ENCODE measurements at regions not wholly inside any gene's neighbourhood (a gene's known extent, or its start where the extent isn't known, plus 50 kb on each side); places are given as distances from the start of the nearest gene placed in this dataset.

DNA sequence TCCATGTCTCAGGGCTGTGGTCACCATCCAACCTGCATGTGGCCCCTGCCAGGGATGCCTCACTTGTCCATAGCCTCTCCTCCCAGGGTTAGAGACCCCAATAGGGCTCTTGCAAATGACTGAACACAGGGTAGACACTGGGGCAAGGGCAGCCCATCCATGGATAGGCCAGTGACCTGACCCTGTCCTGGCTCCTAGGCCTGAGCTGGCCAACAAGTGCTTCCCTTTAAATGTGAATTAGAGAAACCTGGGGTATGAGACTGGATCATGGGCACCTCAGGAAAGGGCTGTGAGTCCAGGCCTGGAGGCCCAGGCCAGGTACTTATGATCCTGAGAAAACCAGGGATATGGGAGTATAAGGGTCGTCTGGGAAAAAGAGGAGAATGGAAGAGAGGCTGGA is 64.5 kb downstream of the COPS8 start:
- no peak for DNase-seq (ENCODE audit: low spot score)

DNA sequence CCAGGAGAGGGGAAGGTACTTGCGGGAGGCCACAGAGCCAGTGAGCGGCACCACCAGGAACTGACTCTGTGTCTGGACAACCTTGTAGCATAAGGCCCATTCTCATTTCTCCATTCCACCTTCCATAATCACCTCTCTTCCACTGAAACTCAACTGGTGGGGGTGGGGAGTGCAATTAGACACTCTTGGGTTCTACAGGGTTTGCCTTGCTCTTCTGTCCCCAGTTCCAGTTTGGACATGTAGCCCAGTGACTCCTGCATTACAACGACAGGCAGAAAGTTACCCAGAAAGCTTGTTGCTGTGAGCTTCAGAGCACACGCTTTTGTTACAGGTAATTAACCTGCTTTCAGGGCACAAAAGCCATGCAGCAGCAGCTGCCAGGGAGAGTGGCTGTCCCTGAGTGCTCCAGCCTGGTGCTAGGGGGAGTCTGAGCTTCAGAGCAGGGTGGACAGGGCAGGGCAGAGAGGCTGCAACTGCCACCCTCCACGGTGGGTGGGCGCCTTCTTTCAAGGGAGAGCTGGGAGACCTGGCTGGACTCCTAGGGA is 65.2 kb downstream of the COPS8 start:
- TF ChIP-seq CTCF (IDR thresholded peaks at IDR 0.05): no peak
- no peak for DNase-seq (ENCODE audit: low spot score)
- ATAC-seq (ENCODE audit: low FRiP score): no peak

More for the DNA sequence above, 64.5 kb downstream of the COPS8 start:
- TF ChIP-seq CTCF (IDR thresholded peaks at IDR 0.05): no peak
- ATAC-seq (ENCODE audit: low FRiP score): no peak

DNA sequence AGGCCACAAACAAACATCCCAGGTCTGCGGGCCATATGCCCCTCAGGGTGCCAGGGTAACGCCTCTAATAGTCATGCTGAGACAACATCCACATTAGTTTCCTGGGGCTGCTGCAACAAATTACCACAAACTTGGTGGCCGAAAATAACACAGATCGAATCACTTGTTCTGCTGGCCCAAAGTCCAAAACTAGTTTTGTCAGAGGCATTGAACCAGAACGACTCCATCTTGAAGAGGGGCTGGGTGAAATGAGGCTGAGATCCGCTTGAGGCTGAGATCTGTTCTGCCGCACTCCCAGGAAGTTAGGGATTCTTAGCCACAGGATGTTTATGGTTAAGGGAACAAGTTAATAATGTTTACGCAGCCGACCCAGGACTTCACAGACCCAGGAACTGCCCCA is 66.7 kb downstream of the COPS8 start:
- ATAC-seq (ENCODE audit: low FRiP score) (no peak), DNase-seq (ENCODE audit: low spot score) (no peak)
- no peak for TF ChIP-seq CTCF (IDR thresholded peaks at IDR 0.05)

DNA sequence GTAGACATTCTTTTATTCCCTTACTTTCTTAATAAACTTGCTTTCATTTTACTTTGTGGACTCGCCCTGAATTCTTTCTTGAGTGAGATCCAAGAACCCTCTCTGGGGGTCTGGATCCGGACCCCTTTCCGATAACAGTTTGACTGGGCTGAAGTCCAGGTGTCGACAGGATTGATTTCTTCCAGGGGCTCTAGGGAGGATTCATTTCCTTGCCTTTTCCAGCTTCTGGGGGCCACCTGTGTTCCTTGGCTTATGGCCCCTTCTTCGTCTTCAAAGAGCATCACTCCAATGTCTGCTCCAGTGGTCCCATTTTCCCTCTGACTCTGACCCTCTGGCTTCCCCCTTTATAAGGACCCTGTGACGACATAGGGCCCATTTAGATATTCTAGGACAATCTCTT is 67.5 kb downstream of the COPS8 start:
- ATAC-seq (ENCODE audit: low FRiP score): no peak
- no peak for TF ChIP-seq CTCF (IDR thresholded peaks at IDR 0.05)
- no peak for DNase-seq (ENCODE audit: low spot score)

GRCh38 chr2:237154082-237154638 is 68.5 kb downstream of the COPS8 start:
- DNase-seq (ENCODE audit: low spot score) (no peak), ATAC-seq (ENCODE audit: low FRiP score) (no peak)

GRCh38 chr2:237154884-237155851 is 69.5 kb downstream of the COPS8 start:
- DNase-seq (ENCODE audit: low spot score) (no peak), ATAC-seq (ENCODE audit: low FRiP score) (no peak)
- TF ChIP-seq CTCF (IDR thresholded peaks at IDR 0.05): no peak

More at GRCh38 chr2:237154082-237154638, 68.5 kb downstream of the COPS8 start:
- no peak for TF ChIP-seq CTCF (IDR thresholded peaks at IDR 0.05)
